A673 (cell line): ENCODE measurements at regions not wholly inside any gene's neighbourhood (a gene's known extent, or its start where the extent isn't known, plus 50 kb on each side); places are given as distances from the start of the nearest gene placed in this dataset.

Experiments
- EZH2 ChIP-seq: fragments of 200-600 bp; sonication (generic); IDR thresholded peaks from 2 replicates; pipeline ENCODE4 v1.6.1; 2017; ENCODE audit warnings: borderline replicate concordance, low read depth, mild to moderate bottlenecking, mixed read lengths, antibody characterized with exemption, low read length; ENCODE audit not compliant: poor library complexity, severe bottlenecking
- TF ChIP-seq, protein P1 (sequence below): fragments of 300-800, 200-600 bp; sonication (generic); conservative IDR thresholded peaks from 2 replicates; pipeline ENCODE4 v1.5.1; 2017; ENCODE audit warnings: low read depth, mild to moderate bottlenecking, antibody characterized with exemption, low read length, moderate library complexity, mixed read lengths

DNA sequence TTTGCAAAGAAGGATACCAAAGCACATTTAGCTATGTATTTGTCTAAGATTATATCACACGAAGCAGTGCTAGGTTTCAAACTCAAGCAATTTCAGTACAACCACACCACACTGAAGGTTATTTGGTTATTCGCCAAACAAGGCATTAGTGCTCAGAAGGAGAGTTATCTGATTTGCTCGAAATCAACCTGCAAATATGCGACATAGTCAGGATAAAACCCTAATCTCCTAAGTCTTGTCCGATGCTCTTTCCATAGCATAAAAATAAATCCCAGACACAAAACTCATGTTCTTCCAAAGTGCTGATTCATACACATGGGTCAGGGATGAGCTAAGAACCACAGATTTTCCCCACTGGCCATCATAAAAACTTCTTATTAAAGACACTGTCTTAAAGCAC is 1288.0 kb upstream of the SORCS1 start:
- TF ChIP-seq, protein P1, sequence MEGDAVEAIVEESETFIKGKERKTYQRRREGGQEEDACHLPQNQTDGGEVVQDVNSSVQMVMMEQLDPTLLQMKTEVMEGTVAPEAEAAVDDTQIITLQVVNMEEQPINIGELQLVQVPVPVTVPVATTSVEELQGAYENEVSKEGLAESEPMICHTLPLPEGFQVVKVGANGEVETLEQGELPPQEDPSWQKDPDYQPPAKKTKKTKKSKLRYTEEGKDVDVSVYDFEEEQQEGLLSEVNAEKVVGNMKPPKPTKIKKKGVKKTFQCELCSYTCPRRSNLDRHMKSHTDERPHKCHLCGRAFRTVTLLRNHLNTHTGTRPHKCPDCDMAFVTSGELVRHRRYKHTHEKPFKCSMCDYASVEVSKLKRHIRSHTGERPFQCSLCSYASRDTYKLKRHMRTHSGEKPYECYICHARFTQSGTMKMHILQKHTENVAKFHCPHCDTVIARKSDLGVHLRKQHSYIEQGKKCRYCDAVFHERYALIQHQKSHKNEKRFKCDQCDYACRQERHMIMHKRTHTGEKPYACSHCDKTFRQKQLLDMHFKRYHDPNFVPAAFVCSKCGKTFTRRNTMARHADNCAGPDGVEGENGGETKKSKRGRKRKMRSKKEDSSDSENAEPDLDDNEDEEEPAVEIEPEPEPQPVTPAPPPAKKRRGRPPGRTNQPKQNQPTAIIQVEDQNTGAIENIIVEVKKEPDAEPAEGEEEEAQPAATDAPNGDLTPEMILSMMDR, result no peak
- TF ChIP-seq EZH2, result no peak
